HG02678 (cell line): ENCODE measurements at regions not wholly inside any gene's neighbourhood (a gene's known extent, or its start where the extent isn't known, plus 50 kb on each side); places are given as distances from the start of the nearest gene placed in this dataset.
"Not testable (repeated sequence)": the region's sequence is repeated elsewhere in the genome, so short reads cannot be mapped to it uniquely, and the experiment has no call there.

Source experiments
- ATAC-seq: cut with Tn5 transposase; IDR thresholded peaks from one replicate; pipeline ENCODE4 v1.9.1; 2021; ENCODE audit warnings: mild to moderate bottlenecking, moderate library complexity; ENCODE audit not compliant: unreplicated experiment

GRCh38 chr16:64736857-64737256, 385.0 kb downstream of the CDH11 start:
- ATAC-seq: no peak

- no peak for ATAC-seq
These were observed 390.0 kb downstream of the CDH11 start for GRCh38 chr16:64731891-64732290.

GRCh38 chr16:64730261-64730660, 391.6 kb downstream of the CDH11 start:
- ATAC-seq: no peak

- ATAC-seq: no peak
These were observed 397.5 kb downstream of the CDH11 start for GRCh38 chr16:64724339-64724738.

GRCh38 chr16:64718486-64718885, 403.4 kb downstream of the CDH11 start:
- ATAC-seq: no peak

- no peak for ATAC-seq
These were observed 404.0 kb downstream of the CDH11 start for GRCh38 chr16:64717871-64718270.

- ATAC-seq: no peak
These were observed 406.2 kb downstream of the CDH11 start for GRCh38 chr16:64715624-64716023.

- no peak for ATAC-seq
These were observed 409.8 kb downstream of the CDH11 start for GRCh38 chr16:64712026-64712425.

GRCh38 chr16:64711596-64711995, 410.3 kb downstream of the CDH11 start:
- no peak for ATAC-seq

- no peak for ATAC-seq
These were observed 410.8 kb downstream of the CDH11 start for GRCh38 chr16:64711026-64711425.

GRCh38 chr16:64705443-64705842, 416.4 kb downstream of the CDH11 start:
- ATAC-seq: no peak

GRCh38 chr16:64704386-64704785, 417.5 kb downstream of the CDH11 start:
- no peak for ATAC-seq

GRCh38 chr16:64702415-64702814, 419.4 kb downstream of the CDH11 start:
- ATAC-seq: no peak

- ATAC-seq: no peak
These were observed 421.2 kb downstream of the CDH11 start for GRCh38 chr16:64700628-64701027.

GRCh38 chr16:64696866-64697265, 425.0 kb downstream of the CDH11 start:
- ATAC-seq: no peak

GRCh38 chr16:64695684-64696083, 426.2 kb downstream of the CDH11 start:
- no peak for ATAC-seq

- no peak for ATAC-seq
These were observed 427.9 kb downstream of the CDH11 start for GRCh38 chr16:64693946-64694345.

- no peak for ATAC-seq
These were observed 434.1 kb downstream of the CDH11 start for GRCh38 chr16:64687786-64688185.

GRCh38 chr16:64687123-64687522, 434.7 kb downstream of the CDH11 start:
- no peak for ATAC-seq

- no peak for ATAC-seq
These were observed 441.7 kb downstream of the CDH11 start for GRCh38 chr16:64679976-64680690.

- ATAC-seq: no peak
These were observed 452.3 kb downstream of the CDH11 start for GRCh38 chr16:64669573-64669972.

- ATAC-seq: no peak
These were observed 454.5 kb downstream of the CDH11 start for GRCh38 chr16:64667334-64667877.

GRCh38 chr16:64662312-64662711, 459.6 kb downstream of the CDH11 start:
- ATAC-seq: not testable (repeated sequence)
